ENCODE measurements at regions not wholly inside any gene's neighbourhood (a gene's known extent, or its start where the extent isn't known, plus 50 kb on each side); places are given as distances from the start of the nearest gene placed in this dataset.

DNA sequence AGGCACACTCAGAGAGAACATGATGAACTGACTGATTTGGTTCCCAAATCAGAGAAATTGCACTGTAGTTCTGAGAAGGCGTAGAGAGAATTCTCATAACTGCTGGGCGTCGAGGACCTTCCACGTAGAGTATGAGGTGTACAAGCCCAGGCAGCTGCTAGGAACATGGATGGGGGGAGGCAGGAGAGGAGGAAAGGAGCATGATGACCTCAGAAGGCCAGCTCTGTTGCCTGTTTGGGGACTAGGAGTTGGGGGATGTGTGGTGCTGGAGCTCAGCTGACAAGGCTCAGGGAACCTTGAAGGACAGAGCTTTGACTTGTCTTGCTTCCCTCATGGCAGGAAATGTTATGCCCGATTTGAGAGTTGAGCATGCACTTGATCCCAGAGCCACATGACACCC, 485.4 kb downstream of the IRX1 start:
- H3K4me1 ChIP-seq (ENCODE audit: control insufficient read depth, insufficient read depth, low read length), result no peaks in the 10 kb centered on the region
- no peak overlapping the region for H3K9ac ChIP-seq (ENCODE audit: low read length)
- no peaks in the 10 kb centered on the region for H3K36me3 ChIP-seq (ENCODE audit: control insufficient read depth, insufficient read depth, low read length, severe bottlenecking)
- DNase-seq (ENCODE audit: low read depth), result no peak
- no peak overlapping the region for H3K4me3 ChIP-seq (ENCODE audit: low read length)
- H3K9me3 ChIP-seq (ENCODE audit: control insufficient read depth, low read length), result no peaks in the 10 kb centered on the region
- no peaks in the 10 kb centered on the region for H3K27me3 ChIP-seq (replicated peaks; ENCODE audit: control insufficient read depth, insufficient read depth, low read length)

DNA sequence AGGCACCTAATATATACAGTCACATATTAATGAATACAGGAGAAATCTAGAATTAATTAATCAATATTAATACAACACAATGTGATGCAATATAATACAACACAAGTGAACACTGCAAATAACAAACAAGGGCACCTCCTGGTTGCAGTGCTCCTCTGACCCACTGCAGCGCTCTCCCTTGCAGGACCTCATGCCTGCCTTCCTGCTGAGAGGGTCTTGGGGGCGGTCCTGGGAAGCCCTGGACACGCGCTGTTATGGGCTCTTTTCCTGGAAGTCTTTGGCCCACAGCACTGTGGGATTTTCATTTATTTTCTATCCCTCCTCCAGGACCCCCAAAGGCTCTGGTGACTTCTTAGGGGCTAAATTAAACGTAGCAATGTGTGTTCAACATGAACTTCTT, 485.8 kb downstream of the IRX1 start:
- Histone ChIP-seq H3K4me3 (ENCODE audit: low read length) (no peak overlapping the region), H3K27me3 (replicated peaks; ENCODE audit: control insufficient read depth, insufficient read depth, low read length) (no peaks in the 10 kb centered on the region), H3K4me1 (ENCODE audit: control insufficient read depth, insufficient read depth, low read length) (no peaks in the 10 kb centered on the region), H3K9ac (ENCODE audit: low read length) (no peak overlapping the region), H3K9me3 (ENCODE audit: control insufficient read depth, low read length) (no peaks in the 10 kb centered on the region), H3K36me3 (ENCODE audit: control insufficient read depth, insufficient read depth, low read length, severe bottlenecking) (no peaks in the 10 kb centered on the region)
- DNase-seq (ENCODE audit: low read depth), result no peak

DNA sequence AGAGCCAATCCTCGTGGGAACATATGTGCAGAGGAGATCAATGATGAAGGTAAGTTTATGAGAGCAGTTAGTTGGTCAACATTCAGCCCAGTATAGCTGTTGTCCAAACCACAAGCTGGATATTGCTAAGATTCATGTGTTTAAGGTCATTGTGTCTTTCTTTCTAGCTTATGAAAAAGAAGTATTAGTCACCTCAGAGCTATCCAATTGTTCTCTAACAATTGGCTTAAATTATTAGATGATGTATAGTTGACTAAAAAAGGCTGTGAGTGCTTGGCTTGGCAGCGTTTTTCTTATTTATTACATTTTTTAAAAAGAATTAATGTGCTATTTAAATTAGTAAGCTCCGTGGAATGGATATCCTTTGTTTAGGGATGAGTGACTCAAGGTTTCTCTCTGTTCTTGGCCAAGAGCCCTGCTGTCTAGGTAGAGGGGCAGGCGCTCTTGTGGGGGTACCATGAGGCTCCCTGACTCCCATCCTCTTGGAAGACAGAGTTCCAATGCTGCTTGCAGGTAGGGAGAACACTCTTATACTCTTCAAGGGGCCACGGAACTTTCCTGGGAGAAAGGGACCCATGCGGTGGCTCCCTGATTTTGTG, 487.4 kb downstream of the IRX1 start:
- DNase-seq (ENCODE audit: low read depth), result no peak
- H3K4me3 ChIP-seq (ENCODE audit: low read length), result no peak overlapping the region
- H3K9ac ChIP-seq (ENCODE audit: low read length), result no peak overlapping the region
- no peaks in the 10 kb centered on the region for H3K36me3 ChIP-seq (ENCODE audit: control insufficient read depth, insufficient read depth, low read length, severe bottlenecking)
- H3K27me3 ChIP-seq (replicated peaks; ENCODE audit: control insufficient read depth, insufficient read depth, low read length), result no peaks in the 10 kb centered on the region
- no peaks in the 10 kb centered on the region for H3K4me1 ChIP-seq (ENCODE audit: control insufficient read depth, insufficient read depth, low read length)
- no peaks in the 10 kb centered on the region for H3K9me3 ChIP-seq (ENCODE audit: control insufficient read depth, low read length)

DNA sequence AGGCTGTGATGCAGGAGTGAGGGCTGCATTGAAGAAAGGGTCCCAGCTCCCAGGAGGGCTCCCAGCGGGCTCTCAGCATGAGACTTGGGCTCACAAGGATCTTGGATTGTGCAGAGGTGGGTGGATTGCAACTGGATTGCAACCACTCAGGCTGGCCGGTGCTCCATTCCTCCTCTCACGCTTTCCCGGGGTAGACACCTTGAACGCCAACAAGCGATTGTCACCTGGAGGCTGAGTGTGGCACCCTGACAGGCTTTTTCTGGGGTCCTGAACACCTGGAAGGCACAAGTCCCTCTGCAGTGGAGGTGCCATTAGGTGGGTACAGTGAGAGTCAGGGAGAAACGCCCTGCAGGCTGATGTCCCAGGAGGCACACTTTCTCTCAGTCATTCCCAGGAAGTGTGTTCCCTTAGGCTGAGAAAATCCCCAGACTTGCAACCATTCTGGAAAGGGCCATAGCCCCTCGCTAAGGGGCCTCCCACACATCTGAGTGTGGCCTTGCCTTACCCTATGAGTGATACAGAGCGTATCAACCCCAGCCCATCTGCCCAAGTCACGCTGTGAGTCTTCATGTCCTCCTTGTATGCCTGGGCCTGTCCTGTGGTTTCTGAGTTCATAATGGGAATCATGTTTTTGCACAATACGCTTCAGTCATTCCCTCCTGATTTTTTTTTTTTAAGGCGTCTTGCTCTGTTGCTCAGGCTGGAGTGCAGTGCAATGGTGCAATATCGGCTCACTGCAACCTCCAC, 488.1 kb downstream of the IRX1 start:
- Histone ChIP-seq H3K4me1 (ENCODE audit: control insufficient read depth, insufficient read depth, low read length) (no peaks in the 10 kb centered on the region), H3K36me3 (ENCODE audit: control insufficient read depth, insufficient read depth, low read length, severe bottlenecking) (no peaks in the 10 kb centered on the region)

DNA sequence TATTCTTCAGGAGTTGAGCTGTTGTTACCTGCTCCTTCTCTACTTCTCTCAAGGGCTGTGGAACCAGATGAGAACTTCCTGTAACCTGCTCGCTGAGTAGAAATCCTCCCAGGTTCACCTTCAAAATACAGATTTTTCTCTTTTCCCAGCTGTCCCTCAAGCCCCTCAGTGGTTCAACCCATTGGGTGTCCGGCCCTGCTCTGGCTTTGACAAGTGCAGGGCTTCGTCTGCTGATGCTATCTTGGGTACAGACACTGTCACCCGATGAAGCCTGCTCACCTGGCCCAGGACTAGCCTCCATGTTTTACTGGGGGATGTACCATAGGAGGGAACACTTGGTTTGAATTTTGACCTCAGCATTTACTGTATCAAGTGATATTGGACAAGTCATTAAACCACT, 490.4 kb downstream of the IRX1 start:
- Histone ChIP-seq H3K9ac (ENCODE audit: low read length) (no peak overlapping the region), H3K9me3 (ENCODE audit: control insufficient read depth, low read length) (no peaks in the 10 kb centered on the region), H3K4me3 (ENCODE audit: low read length) (no peak overlapping the region), H3K27me3 (replicated peaks; ENCODE audit: control insufficient read depth, insufficient read depth, low read length) (no peaks in the 10 kb centered on the region), H3K4me1 (ENCODE audit: control insufficient read depth, insufficient read depth, low read length) (no peaks in the 10 kb centered on the region), H3K36me3 (ENCODE audit: control insufficient read depth, insufficient read depth, low read length, severe bottlenecking) (no peaks in the 10 kb centered on the region)
- no peak for DNase-seq (ENCODE audit: low read depth)

More for the DNA sequence above, 488.1 kb downstream of the IRX1 start:
- DNase-seq (ENCODE audit: low read depth), result no peak
- no peaks in the 10 kb centered on the region for H3K27me3 ChIP-seq (replicated peaks; ENCODE audit: control insufficient read depth, insufficient read depth, low read length)
- no peaks in the 10 kb centered on the region for H3K9me3 ChIP-seq (ENCODE audit: control insufficient read depth, low read length)
- no peak overlapping the region for H3K9ac ChIP-seq (ENCODE audit: low read length)
- no peak overlapping the region for H3K4me3 ChIP-seq (ENCODE audit: low read length)

DNA sequence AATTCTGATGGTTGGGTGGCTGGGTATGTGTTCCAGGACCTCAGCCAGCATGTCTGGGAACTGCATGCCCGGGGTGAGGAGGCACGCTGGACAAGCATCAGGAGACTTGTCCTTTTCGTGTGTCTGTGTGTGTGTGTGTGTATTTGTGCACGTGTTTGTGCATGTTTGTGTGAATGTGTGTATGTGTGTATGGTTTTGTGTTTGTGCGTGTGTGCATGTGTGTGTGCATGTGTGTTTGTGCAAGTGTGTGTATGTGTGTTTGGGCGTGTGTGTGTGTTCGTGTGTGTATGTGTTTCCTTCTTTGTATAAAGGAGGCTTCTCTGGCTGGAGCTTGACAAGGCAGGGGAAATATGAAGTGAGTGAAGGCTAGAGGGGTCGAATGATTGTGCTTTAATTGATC, 491.5 kb downstream of the IRX1 start:
- no peaks in the 10 kb centered on the region for H3K27me3 ChIP-seq (replicated peaks; ENCODE audit: control insufficient read depth, insufficient read depth, low read length)
- DNase-seq (ENCODE audit: low read depth), result no peak
- no peaks in the 10 kb centered on the region for H3K36me3 ChIP-seq (ENCODE audit: control insufficient read depth, insufficient read depth, low read length, severe bottlenecking)
- H3K9me3 ChIP-seq (ENCODE audit: control insufficient read depth, low read length), result no peaks in the 10 kb centered on the region
- H3K4me3 ChIP-seq (ENCODE audit: low read length), result no peak overlapping the region
- no peak overlapping the region for H3K9ac ChIP-seq (ENCODE audit: low read length)
- H3K4me1 ChIP-seq (ENCODE audit: control insufficient read depth, insufficient read depth, low read length), result no peaks in the 10 kb centered on the region

DNA sequence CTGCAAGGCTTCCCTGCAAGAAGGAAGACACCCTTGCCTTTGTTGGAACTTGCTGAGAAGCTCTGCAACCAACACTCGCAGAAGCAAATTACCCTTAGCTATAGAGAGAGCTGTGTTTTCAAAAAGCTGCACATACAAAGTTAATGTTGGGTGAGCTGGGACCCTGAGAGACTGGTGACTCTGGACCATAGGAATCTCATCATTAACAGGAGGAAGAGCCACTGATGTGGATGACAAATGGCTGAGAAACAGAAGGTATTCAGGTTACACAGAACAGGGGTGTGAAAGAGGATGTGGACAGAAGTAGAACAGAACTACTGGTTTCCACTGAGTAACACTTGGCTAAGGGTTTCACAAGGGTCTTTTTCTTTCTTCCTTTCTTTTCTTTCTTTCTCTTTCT, 493.5 kb downstream of the IRX1 start:
- no peaks in the 10 kb centered on the region for H3K9me3 ChIP-seq (ENCODE audit: control insufficient read depth, low read length)
- DNase-seq (ENCODE audit: low read depth), result no peak
- H3K9ac ChIP-seq (ENCODE audit: low read length), result no peak overlapping the region
- no peak overlapping the region for H3K4me3 ChIP-seq (ENCODE audit: low read length)
- no peaks in the 10 kb centered on the region for H3K4me1 ChIP-seq (ENCODE audit: control insufficient read depth, insufficient read depth, low read length)
- no peaks in the 10 kb centered on the region for H3K27me3 ChIP-seq (replicated peaks; ENCODE audit: control insufficient read depth, insufficient read depth, low read length)
- no peaks in the 10 kb centered on the region for H3K36me3 ChIP-seq (ENCODE audit: control insufficient read depth, insufficient read depth, low read length, severe bottlenecking)

DNA sequence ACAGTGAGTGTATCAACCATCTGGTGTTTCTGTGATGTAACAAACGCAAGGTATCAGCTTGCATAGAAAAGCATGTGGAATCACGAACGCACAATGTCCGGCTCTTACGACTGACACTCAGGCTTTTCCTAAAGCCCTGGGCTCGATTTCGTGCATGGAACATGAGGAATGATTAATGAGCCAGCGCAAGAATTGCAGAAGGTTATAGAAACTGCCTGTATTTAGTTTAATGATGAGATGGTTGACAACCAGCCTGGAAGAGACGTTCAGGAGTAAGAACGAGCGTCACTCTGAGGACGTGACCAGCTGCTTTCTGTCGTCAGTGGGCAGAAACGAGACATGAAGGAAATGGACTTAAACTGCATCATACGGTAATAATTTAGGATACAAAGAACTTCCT, 497.6 kb downstream of the IRX1 start:
- Histone ChIP-seq H3K4me1 (ENCODE audit: control insufficient read depth, insufficient read depth, low read length) (no peaks in the 10 kb centered on the region), H3K9ac (ENCODE audit: low read length) (no peak overlapping the region), H3K27me3 (replicated peaks; ENCODE audit: control insufficient read depth, insufficient read depth, low read length) (no peaks in the 10 kb centered on the region), H3K36me3 (ENCODE audit: control insufficient read depth, insufficient read depth, low read length, severe bottlenecking) (no peaks in the 10 kb centered on the region), H3K9me3 (ENCODE audit: control insufficient read depth, low read length) (no peaks in the 10 kb centered on the region), H3K4me3 (ENCODE audit: low read length) (no peak overlapping the region)
- DNase-seq (ENCODE audit: low read depth), result no peak

DNA sequence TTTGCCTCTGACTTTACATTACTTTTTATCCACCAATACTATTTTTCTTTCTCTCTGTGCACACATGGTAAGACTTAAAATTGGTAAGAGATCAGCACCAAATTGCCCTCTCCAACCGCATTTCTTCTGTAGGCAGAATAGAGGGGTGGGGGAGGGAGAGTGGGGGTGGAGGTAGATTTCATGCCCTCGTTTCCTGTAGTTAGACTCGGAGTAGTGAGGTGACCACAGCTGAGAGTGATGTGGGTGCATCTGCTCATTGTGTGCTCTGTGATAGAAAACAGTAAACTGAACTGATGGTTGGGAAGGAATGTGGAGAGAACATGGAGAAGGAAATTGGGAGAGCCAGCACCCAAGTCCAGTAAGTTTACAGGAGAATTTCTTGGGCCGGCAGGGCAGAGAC, 498.3 kb downstream of the IRX1 start:
- Histone ChIP-seq H3K4me1 (ENCODE audit: control insufficient read depth, insufficient read depth, low read length) (no peaks in the 10 kb centered on the region), H3K36me3 (ENCODE audit: control insufficient read depth, insufficient read depth, low read length, severe bottlenecking) (no peaks in the 10 kb centered on the region), H3K9ac (ENCODE audit: low read length) (no peak overlapping the region), H3K27me3 (replicated peaks; ENCODE audit: control insufficient read depth, insufficient read depth, low read length) (no peaks in the 10 kb centered on the region), H3K4me3 (ENCODE audit: low read length) (no peak overlapping the region), H3K9me3 (ENCODE audit: control insufficient read depth, low read length) (no peaks in the 10 kb centered on the region)
- no peak for DNase-seq (ENCODE audit: low read depth)

DNA sequence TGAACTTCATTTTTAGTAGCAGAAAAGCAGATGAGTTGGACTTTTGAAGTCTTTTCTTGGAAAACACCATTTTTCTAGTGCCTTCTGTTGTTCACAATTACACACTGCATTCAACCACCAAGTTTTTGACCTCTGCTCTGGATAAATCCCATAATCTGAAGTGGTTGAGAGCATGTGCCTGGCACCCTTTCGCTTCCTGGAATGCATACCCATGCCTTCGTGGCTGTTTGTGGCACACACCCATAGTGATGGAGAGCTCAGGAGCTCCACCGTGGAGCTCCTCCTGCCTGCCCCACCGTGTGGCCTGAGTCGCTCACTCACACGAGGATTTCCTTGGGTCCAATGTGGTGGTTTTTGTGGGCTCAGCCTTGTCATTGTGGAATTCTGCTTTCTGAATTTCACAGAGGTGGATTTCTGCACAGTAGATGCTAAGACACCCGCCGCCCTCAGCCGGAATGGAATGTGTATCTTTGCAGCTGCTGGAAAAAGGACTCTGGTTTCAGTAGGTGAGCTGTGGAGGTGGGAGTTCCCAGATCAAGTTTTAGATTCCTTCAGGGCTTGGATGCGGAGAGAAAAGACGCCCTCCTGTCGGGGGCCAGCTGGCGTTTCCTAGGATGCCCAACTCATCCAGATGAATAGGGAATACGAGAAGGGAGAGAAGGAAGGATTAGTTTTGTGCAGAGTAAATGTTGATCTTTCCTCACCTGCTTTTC, 500.4 kb downstream of the IRX1 start:
- Histone ChIP-seq H3K9ac (ENCODE audit: low read length) (no peak overlapping the region), H3K4me1 (ENCODE audit: control insufficient read depth, insufficient read depth, low read length) (no peaks in the 10 kb centered on the region), H3K4me3 (ENCODE audit: low read length) (no peak overlapping the region), H3K27me3 (replicated peaks; ENCODE audit: control insufficient read depth, insufficient read depth, low read length) (no peaks in the 10 kb centered on the region), H3K9me3 (ENCODE audit: control insufficient read depth, low read length) (no peaks in the 10 kb centered on the region), H3K36me3 (ENCODE audit: control insufficient read depth, insufficient read depth, low read length, severe bottlenecking) (no peaks in the 10 kb centered on the region)
- DNase-seq (ENCODE audit: low read depth), result no peak

DNA sequence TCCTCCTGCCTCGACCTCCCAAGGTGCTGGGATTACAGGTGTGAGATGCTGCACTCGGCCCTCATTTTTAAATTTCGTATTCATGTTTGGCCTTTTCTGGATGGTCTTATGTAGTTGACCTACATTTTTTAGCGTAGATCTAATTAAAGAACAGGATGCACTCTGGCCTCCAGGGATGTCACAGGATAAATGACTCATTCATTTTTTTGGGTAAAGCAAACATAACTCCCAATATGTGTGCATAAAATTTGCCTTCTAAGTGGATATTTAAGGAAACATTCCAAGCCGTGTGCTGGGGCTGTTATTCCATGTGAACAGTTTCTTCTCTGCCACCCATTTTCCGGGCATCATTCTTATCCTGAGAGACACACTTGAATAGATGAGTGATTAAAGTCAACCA, 501.6 kb downstream of the IRX1 start:
- no peaks in the 10 kb centered on the region for H3K4me1 ChIP-seq (ENCODE audit: control insufficient read depth, insufficient read depth, low read length)

More for the DNA sequence above, 501.6 kb downstream of the IRX1 start:
- Histone ChIP-seq H3K9me3 (ENCODE audit: control insufficient read depth, low read length) (no peaks in the 10 kb centered on the region), H3K36me3 (ENCODE audit: control insufficient read depth, insufficient read depth, low read length, severe bottlenecking) (no peaks in the 10 kb centered on the region), H3K4me3 (ENCODE audit: low read length) (no peak overlapping the region), H3K9ac (ENCODE audit: low read length) (no peak overlapping the region), H3K27me3 (replicated peaks; ENCODE audit: control insufficient read depth, insufficient read depth, low read length) (no peaks in the 10 kb centered on the region)
- DNase-seq (ENCODE audit: low read depth), result no peak

Measured in adipocyte (in vitro differentiated cells).